Stimulated activated CD4-positive, alpha-beta T cell treated with anti-CD3 and anti-CD28 coated beads, TNF-alpha, amount 100 ng/mL, for 48 hours (primary cell): ENCODE measurements at regions not wholly inside any gene's neighbourhood (a gene's known extent, or its start where the extent isn't known, plus 50 kb on each side); places are given as distances from the start of the nearest gene placed in this dataset.
"Not testable (repeated sequence)": the region's sequence is repeated elsewhere in the genome, so short reads cannot be mapped to it uniquely, and the experiment has no call there.

ENCODE experiments used
- DNase-seq, 3 donors: peaks; one replicate each; pipeline ENCODE4 v3.0.0-alpha.2; 2020; ENCODE audit warnings: low read depth in 3 of 3

DNA sequence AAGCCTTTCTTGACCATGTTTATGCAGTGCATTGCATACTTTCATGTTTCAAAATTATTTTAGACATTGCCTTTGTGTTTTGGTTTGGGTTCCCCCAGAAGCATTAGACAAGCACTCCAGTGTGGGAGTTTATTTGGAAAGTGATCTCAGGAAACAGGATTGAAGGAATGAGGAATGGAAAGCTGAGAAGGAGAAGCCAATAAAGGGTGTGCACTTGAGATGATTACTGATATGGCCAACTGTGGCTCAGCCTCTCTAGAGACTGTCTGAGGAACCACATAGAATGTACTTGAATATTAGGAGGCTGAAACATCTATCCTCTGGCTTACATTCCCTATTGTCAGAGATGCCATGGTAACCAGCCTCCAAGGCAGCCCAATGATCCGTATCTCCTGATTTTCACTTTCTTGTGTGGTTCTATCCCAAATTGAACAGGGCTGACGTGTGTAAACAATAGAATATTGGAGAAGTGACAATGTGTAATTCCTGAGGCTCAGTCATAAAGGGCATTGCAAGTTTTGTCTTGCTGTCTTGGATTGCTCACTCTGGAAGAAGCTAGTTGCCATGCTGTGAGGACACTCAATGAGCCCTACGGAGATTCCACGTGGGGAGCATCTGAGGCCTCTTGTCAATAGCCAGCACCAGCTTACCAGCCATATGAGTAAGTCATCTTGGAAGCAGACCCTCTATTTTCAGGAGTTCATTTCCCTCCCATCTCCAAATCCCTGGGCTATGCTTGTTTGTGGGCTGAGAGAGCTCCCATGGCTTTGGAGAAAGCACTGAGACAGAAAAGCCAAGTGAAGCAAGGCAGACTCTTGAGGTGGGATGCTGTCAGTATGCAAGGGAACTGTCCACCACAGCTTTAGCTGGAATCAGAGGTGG is 84.7 kb downstream of the SCN11A start:
- DNase-seq: no peak

DNA sequence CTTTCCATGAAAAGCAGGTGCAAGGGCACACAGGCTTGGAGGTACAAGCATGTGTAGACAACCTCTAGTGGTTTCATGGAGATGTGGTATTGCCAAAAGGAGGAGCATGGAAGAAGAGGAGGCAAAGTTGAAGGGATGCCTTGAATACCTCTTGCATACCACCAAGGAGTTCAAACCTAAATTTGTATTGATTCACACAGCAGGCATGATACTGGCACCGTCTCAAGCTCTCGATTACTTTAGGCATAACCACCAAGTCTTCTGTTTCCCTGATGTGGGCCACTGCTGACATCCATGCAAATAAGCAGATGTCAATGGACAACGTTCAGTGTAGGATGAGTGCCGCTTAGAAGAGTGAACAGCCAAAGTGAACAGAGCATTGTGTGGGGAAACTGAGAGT is 87.1 kb downstream of the SCN11A start:
- DNase-seq: no peak

DNA sequence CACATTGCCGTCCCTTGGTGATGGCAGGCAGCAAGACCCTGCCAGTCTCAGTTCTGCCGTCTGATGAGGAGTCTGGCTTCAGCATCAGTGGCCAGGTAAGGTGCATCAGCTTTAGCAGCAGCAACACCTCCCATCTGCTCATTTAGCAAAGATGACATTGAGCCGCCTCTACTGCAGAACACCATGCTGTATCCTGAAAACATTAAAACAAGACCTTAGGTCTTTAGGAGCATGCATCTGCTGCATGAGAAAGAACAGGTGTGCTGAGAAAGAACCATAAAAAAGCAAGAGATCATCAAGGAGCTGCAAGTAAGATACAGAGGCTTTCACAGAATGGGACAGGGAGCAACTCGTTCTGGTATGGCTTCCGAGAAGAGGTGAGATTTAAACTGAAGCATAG is 87.5 kb downstream of the SCN11A start:
- no peak for DNase-seq

DNA sequence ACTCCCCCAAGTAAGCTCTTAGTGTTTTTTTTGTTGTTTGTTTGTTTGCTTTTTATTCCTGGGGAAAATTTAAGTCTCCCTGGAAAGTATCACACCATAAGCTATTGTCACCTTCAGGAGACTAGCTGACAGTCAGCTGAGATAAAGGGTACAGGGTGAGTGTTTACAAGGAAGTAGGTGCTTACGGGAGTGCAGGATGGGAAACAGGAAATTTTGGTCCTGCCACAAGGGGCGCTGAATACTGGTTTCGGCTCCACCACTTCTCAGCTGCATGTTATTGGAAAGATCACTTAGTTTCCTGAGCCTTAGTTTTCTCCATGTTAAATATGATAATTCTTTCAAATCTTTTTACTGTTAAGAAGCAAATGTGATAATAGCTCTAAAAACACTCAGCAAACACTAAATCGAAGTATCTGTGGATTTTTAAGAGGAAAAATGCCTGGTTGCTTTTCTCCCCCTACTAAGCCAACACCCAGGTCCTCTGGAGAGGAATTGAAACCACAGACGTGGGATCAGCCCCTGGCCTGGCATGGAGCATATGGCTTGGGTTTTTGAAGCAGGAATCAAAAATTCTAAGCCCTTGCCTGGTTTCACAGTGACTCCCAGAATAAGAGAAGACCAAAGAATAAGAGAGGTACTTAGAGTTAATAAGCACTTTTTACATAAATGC is 90.7 kb downstream of the SCN11A start:
- DNase-seq: peak in 1 of 3 donors; percentile 10

DNA sequence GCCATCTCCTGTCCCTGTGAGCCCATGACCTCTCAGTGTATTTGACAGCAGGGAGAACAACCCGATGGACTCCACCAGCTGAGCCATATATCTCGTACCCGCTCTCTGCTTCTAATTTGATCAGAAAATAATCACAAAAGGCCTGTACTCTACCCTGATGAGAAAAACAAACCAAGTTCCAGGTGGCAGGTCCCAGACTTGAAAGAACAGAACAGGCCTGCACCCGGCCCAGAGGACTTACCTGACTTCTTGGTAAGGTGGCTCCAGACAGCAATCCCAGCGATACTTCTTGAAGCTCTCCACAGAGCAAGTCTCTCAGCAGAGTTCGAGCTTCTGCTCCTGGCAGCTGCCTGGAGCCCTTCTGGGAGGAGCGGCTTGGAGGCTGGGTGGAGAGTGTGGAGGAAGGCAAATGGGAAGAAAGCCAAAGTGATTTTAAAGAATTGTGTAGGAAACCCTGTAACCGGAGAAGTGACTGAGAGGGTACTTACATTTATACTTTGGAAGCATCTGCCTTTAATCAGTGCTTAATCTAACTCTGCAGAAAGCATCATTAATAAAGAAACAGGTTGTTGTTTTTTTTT is 91.6 kb downstream of the SCN11A start:
- DNase-seq: no peak

DNA sequence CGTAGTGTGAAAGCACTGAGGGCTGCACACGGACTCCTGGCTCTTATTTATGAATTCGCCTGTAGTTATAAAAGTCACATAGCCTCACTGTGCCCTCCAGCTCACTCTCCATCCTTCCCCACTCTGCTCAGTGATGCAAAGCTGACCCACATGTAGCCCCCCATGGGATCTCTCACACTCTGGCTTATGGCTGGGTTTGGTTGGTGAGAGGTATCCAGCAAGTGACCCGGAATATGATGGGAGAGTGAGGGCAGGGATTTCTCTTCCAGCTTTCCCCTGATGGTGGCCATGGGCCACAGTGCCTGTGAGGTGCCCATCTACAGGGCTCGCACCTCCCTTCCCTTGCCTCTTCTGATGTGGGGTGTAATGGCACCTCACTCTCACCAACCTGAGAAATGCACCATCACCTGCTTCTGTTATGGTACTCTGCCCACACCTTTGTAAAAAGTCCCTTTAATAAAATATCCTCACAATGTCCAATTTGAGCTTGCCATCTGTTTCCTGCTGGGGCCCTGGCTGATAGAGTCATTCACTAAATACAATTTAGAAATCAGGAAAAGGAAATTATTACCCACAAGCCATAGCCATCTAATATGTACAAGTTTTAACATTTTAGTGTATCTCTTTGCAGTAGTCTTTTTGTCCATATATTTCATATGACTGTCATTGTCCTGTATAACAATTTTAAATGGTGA is 93.6 kb downstream of the SCN11A start:
- no peak for DNase-seq

GRCh38 chr3:38957296-38957695 is 94.4 kb downstream of the SCN11A start:
- no peak for DNase-seq

- DNase-seq: no peak
These were observed 99.0 kb downstream of the SCN11A start for GRCh38 chr3:38952721-38953120.

DNA sequence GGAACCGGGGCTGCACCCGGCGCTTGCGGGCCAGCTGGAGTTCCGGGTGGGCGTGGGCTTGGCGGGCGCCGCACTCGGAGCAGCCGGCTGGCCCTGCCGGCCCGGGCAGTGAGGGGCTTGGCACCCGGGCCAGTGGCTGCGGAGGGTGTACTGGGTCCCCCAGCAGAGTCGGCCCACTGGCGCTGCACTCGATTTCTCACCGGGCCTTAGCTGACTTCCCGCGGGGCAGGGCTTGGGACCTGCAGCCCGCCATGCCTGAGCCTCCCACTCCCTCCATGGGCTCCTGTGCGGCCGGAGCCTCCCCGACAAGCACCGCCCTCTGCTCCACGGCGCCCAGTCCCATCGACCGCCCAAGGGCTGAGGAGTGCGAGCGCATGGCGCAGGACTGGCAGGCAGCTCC is 100.6 kb downstream of the SCN11A start:
- not testable (repeated sequence) for DNase-seq

GRCh38 chr3:38950581-38950980 is 101.2 kb downstream of the SCN11A start:
- no peak for DNase-seq

DNA sequence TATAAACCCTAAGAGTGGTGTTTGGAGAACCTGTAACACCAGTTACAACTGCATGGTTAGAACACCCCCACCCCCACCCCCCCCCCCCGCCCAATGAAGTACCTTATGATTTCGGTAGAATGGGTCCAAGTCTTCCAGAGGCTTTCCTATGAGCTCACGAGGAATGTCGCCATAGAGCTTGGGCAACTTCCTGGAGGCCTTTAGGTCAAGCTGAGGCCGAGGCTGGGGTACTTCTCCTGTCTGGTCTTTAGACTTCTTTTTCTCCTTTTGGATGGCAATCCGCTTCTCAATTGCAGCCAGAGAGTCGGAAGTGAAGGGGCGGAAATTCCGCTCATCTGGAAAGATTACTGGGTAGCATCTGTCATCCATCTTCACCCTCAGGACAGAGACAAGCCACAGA is 101.8 kb downstream of the SCN11A start:
- no peak for DNase-seq

DNA sequence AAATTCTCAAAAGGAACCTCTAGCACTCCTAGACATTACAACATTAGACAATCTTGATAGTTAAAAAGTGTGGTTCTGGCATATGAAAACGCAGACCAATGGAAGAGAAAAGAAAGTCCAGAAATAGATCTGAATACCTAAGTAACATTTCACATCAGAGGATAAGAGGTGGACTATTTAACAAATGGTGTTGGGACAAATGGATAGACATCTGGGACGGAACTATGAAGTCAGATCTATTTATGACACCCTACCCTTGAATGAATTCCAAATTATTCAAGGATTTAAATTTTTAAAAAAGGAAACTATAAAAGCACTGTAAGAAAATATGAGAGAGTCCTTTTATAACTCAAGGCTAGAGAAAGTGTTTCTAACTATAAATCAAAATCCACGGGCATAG is 111.3 kb downstream of the SCN11A start:
- no peak for DNase-seq

- no peak for DNase-seq
These were observed 109.3 kb upstream of the SCN10A start for GRCh38 chr3:38925351-38925750.

DNA sequence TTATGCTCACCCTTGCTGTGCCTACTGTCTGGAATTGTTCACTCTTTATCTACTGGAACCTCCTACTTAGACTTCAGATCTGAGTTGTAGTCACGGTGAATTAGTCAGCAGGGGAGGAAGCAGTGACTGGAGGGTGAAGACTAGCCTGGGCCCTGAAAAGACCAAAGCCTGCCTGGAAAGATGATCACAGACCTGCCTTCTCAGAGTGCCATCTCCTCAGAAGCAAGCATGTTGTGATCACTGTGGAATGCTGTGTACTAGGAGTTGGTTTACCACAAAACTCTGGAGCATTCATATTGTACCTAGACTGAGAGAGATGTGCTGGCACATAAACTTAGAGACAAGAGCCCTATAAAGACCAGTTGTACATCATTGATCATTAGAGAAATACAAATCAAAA is 100.7 kb upstream of the SCN10A start:
- no peak for DNase-seq

DNA sequence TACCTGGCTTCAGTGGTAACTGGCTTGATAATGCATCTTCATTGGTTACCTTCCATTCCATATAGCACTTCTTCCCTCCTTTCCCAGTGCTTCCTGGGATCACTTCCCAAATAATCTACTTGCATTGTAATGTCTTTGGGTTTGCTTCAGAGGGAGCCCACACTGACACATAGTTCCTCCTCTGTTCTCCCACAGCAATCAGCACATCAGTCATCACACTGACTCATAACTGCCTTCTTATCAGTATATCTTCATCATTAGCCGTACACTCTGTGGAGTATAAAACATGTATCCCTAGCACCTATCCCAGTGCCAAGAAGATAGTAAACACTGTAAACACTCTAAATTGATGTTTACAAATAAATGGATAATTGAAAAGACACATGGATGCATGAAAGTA is 91.4 kb upstream of the SCN10A start:
- DNase-seq: no peak

- no peak for DNase-seq
These were observed 74.4 kb upstream of the SCN10A start for GRCh38 chr3:38890426-38890825.

DNA sequence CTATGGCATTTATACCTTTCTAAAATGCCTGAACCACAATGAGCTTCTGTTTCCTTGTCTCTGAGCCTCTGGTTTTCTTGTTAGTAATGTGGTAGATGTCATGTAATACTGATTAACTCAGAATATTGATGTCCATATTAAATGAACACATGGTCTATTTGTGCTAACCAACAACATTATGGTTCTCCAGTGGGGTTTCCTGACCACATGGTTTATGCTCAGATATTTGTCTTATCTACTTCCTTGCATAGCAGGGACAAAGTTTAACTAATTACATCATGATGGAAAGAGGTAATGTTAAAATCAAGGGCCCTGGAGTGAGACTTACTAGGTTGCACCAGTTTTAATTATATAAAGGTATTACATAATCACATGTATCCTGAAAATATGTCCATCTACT is 62.6 kb upstream of the SCN10A start:
- no peak for DNase-seq
